ENCODE measurements at regions not wholly inside any gene's neighbourhood (a gene's known extent, or its start where the extent isn't known, plus 50 kb on each side); places are given as distances from the start of the nearest gene placed in this dataset.

GRCh38 chr12:130064999-130065398 lies 97.3 kb upstream of the FZD10 start:
- CTCF ChIA-PET, result no interaction called here
- no peak overlapping the region for H3K4me3 Mint-ChIP-seq (ENCODE audit: low read depth, unreplicated experiment)
- intact Hi-C loops (cut with micrococcal nuclease; ENCODE audit: unreplicated experiment), result no loop called here
- TF ChIP-seq CTCF (IDR thresholded peaks at IDR 0.05; ENCODE audit: unreplicated experiment), result no peak
- no peaks in the 10 kb centered on the region for H3K36me3 Mint-ChIP-seq (ENCODE audit: insufficient read depth, unreplicated experiment)
- H3K27ac Mint-ChIP-seq (ENCODE audit: unreplicated experiment), result no peak overlapping the region
- BruUV-seq (replicated peaks), result no TSS peak
- no peaks in the 10 kb centered on the region for H3K27me3 Mint-ChIP-seq (ENCODE audit: unreplicated experiment)
- peaks cover 18% of the 10 kb centered on the region for H3K9me3 Mint-ChIP-seq (ENCODE audit: low read depth, unreplicated experiment)
- no peak for DNase-seq
- no peaks in the 10 kb centered on the region for H3K4me1 Mint-ChIP-seq (ENCODE audit: low read depth, unreplicated experiment)

GRCh38 chr12:130066742-130067141 lies 95.5 kb upstream of the FZD10 start:
- H3K27ac Mint-ChIP-seq (ENCODE audit: unreplicated experiment), result no peak overlapping the region
- no TSS peak for BruUV-seq (replicated peaks)
- H3K4me3 Mint-ChIP-seq (ENCODE audit: low read depth, unreplicated experiment), result no peak overlapping the region
- no peaks in the 10 kb centered on the region for H3K4me1 Mint-ChIP-seq (ENCODE audit: low read depth, unreplicated experiment)
- intact Hi-C loops (cut with micrococcal nuclease; ENCODE audit: unreplicated experiment), result no loop called here
- no peak for DNase-seq
- no peaks in the 10 kb centered on the region for H3K36me3 Mint-ChIP-seq (ENCODE audit: insufficient read depth, unreplicated experiment)
- CTCF ChIA-PET, result no interaction called here
- TF ChIP-seq CTCF (IDR thresholded peaks at IDR 0.05; ENCODE audit: unreplicated experiment), result no peak
- H3K27me3 Mint-ChIP-seq (ENCODE audit: unreplicated experiment), result no peaks in the 10 kb centered on the region
- peaks cover 10% of the 10 kb centered on the region for H3K9me3 Mint-ChIP-seq (ENCODE audit: low read depth, unreplicated experiment)

- TF ChIP-seq CTCF (IDR thresholded peaks at IDR 0.05; ENCODE audit: unreplicated experiment), result no peak
- Mint-ChIP-seq H3K27me3 (ENCODE audit: unreplicated experiment) (no peaks in the 10 kb centered on the region), H3K27ac (ENCODE audit: unreplicated experiment) (no peak overlapping the region), H3K9me3 (ENCODE audit: low read depth, unreplicated experiment) (peaks cover 6% of the 10 kb centered on the region), H3K36me3 (ENCODE audit: insufficient read depth, unreplicated experiment) (no peaks in the 10 kb centered on the region), H3K4me3 (ENCODE audit: low read depth, unreplicated experiment) (no peak overlapping the region), H3K4me1 (ENCODE audit: low read depth, unreplicated experiment) (no peaks in the 10 kb centered on the region)
- BruUV-seq (replicated peaks), result no TSS peak
- DNase-seq, result no peak
- CTCF ChIA-PET, result no interaction called here
- intact Hi-C loops (cut with micrococcal nuclease; ENCODE audit: unreplicated experiment), result no loop called here
Observed at GRCh38 chr12:130068741-130069140, 93.5 kb upstream of the FZD10 start.

GRCh38 chr12:130070126-130070611 lies 92.1 kb upstream of the FZD10 start:
- intact Hi-C loops (cut with micrococcal nuclease; ENCODE audit: unreplicated experiment), result no loop called here
- CTCF ChIA-PET, result no interaction called here
- BruUV-seq (replicated peaks), result no TSS peak
- Mint-ChIP-seq H3K36me3 (ENCODE audit: insufficient read depth, unreplicated experiment) (no peaks in the 10 kb centered on the region), H3K27me3 (ENCODE audit: unreplicated experiment) (no peaks in the 10 kb centered on the region), H3K4me3 (ENCODE audit: low read depth, unreplicated experiment) (no peak overlapping the region), H3K27ac (ENCODE audit: unreplicated experiment) (no peak overlapping the region), H3K4me1 (ENCODE audit: low read depth, unreplicated experiment) (no peaks in the 10 kb centered on the region), H3K9me3 (ENCODE audit: low read depth, unreplicated experiment) (peaks cover 6% of the 10 kb centered on the region)
- no peak for TF ChIP-seq CTCF (IDR thresholded peaks at IDR 0.05; ENCODE audit: unreplicated experiment)
- no peak for DNase-seq
